HEK293T (cell line): ENCODE measurements at regions not wholly inside any gene's neighbourhood (a gene's known extent, or its start where the extent isn't known, plus 50 kb on each side); places are given as distances from the start of the nearest gene placed in this dataset.

Experiments
- FOXM1 ChIP-seq: fragments of 450-650 bp; IDR thresholded peaks from 2 replicates; pipeline ENCODE4 v1.6.1; 2017; ENCODE audit warnings: mild to moderate bottlenecking, borderline replicate concordance
- SP1 ChIP-seq: fragments of 450-650 bp; IDR thresholded peaks from 2 replicates; pipeline ENCODE4 v1.6.1; 2017
- SUZ12 ChIP-seq: fragments of 450-650 bp; IDR thresholded peaks from 2 replicates; pipeline ENCODE4 v1.6.1; 2016; ENCODE audit warnings: mild to moderate bottlenecking

DNA sequence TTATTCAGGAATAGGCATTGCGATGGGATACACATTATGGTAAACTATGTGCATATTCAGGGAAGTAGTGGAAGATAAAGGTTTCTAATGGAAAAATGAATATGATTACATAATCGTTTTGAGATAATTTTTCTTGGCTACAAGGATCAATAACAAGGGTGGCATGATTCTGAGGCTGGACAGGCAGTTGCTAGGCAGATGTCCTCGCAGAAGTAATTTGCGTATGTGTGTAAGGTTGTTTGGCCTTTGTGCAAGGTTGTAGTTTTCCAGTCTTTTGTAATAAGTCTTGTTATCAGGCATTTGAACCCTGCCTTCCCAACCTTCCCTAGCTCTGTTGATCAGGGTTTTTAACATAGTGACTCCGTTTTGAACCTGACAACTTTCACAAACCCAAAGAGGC, 59.7 kb downstream of the RGS12 start:
- TF ChIP-seq FOXM1 = no peak
- no peak for TF ChIP-seq SP1
- TF ChIP-seq SUZ12 = no peak
